Lower lobe of right lung (tissue), 2 donors: ENCODE measurements at regions not wholly inside any gene's neighbourhood (a gene's known extent, or its start where the extent isn't known, plus 50 kb on each side); places are given as distances from the start of the nearest gene placed in this dataset.

Experiments used
- ATAC-seq, 2 donors: fragments of 200-7000 bp; cut with Tn5 transposase; one replicate each; pipeline ENCODE4 v1.9.1; 2020 to 2022; ENCODE audit warnings: mild to moderate bottlenecking in 2 of 2, moderate library complexity in 2 of 2
- DNase-seq: peaks from one replicate; pipeline ENCODE4 v3.0.0-alpha.2; 2020
- H3K27ac ChIP-seq: fragments of 200-600 bp; one replicate; pipeline ENCODE4 v1.8.0; 2022
- H3K27me3 ChIP-seq: fragments of 200-600 bp; one replicate; pipeline ENCODE4 v1.8.0; 2022; ENCODE audit warnings: low read depth
- H3K36me3 ChIP-seq: fragments of 200-600 bp; one replicate; pipeline ENCODE4 v1.8.0; 2022; ENCODE audit warnings: mild to moderate bottlenecking
- H3K4me1 ChIP-seq: fragments of 200-600 bp; one replicate; pipeline ENCODE4 v1.8.0; 2022
- H3K4me3 ChIP-seq: fragments of 200-600 bp; one replicate; pipeline ENCODE4 v1.8.0; 2022; ENCODE audit warnings: mild to moderate bottlenecking
- H3K9me3 ChIP-seq: fragments of 200-600 bp; one replicate; pipeline ENCODE4 v1.8.0; 2022
- CTCF ChIP-seq: fragments of 200-600 bp; IDR thresholded peaks from one replicate; pipeline ENCODE4 v1.8.0; 2022; ENCODE audit warnings: antibody characterized with exemption, mild to moderate bottlenecking
- intact Hi-C: fragments of 100-400 bp; cut with DNase I; formaldehyde crosslinking; loops from one replicate; pipeline ENCODE4 v1.11.0; 2022
- donor health status: DM: no; HTN: yes; CAD: no; lungs with severe emphysema.

- no peak for TF ChIP-seq CTCF
- Histone ChIP-seq H3K27ac (no peak overlapping the region), H3K36me3 (no peaks in the 10 kb centered on the region), H3K9me3 (no peaks in the 10 kb centered on the region), H3K27me3 (no peaks in the 10 kb centered on the region), H3K4me3 (no peak overlapping the region), H3K4me1 (no peaks in the 10 kb centered on the region)
- intact Hi-C loops: no loop called here
- DNase-seq (no peak), ATAC-seq (no peak)
Observed at GRCh38 chr5:173434270-173434669, 106.1 kb upstream of the STC2 start.

GRCh38 chr5:173430394-173430793 lies 102.2 kb upstream of the STC2 start:
- no peaks in the 10 kb centered on the region for H3K27me3 ChIP-seq
- intact Hi-C loops: no loop called here
- H3K9me3 ChIP-seq: no peaks in the 10 kb centered on the region
- no peaks in the 10 kb centered on the region for H3K36me3 ChIP-seq
- no peak overlapping the region for H3K27ac ChIP-seq
- H3K4me3 ChIP-seq: no peak overlapping the region
- DNase-seq (no peak), ATAC-seq (no peak)
- no peaks in the 10 kb centered on the region for H3K4me1 ChIP-seq
- TF ChIP-seq CTCF: no peak

- ATAC-seq (no peak), DNase-seq (no peak)
- no peaks in the 10 kb centered on the region for H3K27me3 ChIP-seq
- no peak for TF ChIP-seq CTCF
- intact Hi-C loops: no loop called here
- no peaks in the 10 kb centered on the region for H3K4me1 ChIP-seq
- H3K9me3 ChIP-seq: no peaks in the 10 kb centered on the region
- no peaks in the 10 kb centered on the region for H3K36me3 ChIP-seq
- H3K4me3 ChIP-seq: no peak overlapping the region
- no peak overlapping the region for H3K27ac ChIP-seq
Observed at GRCh38 chr5:173429489-173430150, 101.4 kb upstream of the STC2 start.

GRCh38 chr5:173423452-173424117 lies 95.4 kb upstream of the STC2 start:
- no peaks in the 10 kb centered on the region for H3K27me3 ChIP-seq
- TF ChIP-seq CTCF: no peak
- H3K4me1 ChIP-seq: no peaks in the 10 kb centered on the region
- intact Hi-C loops: no loop called here
- DNase-seq: no peak
- no peaks in the 10 kb centered on the region for H3K36me3 ChIP-seq
- no peak overlapping the region for H3K4me3 ChIP-seq
- no peak for ATAC-seq
- H3K27ac ChIP-seq: no peak overlapping the region
- H3K9me3 ChIP-seq: peaks cover 12% of the 10 kb centered on the region

- no peak for ATAC-seq
- Histone ChIP-seq H3K27ac (no peak overlapping the region), H3K36me3 (no peaks in the 10 kb centered on the region), H3K4me1 (no peaks in the 10 kb centered on the region), H3K27me3 (no peaks in the 10 kb centered on the region), H3K4me3 (no peak overlapping the region), H3K9me3 (peaks cover 12% of the 10 kb centered on the region)
- no peak for DNase-seq
- TF ChIP-seq CTCF: no peak
- intact Hi-C loops: no loop called here
Observed at GRCh38 chr5:173420108-173420507, 91.9 kb upstream of the STC2 start.
